MM.1S (cell line): ENCODE measurements at regions not wholly inside any gene's neighbourhood (a gene's known extent, or its start where the extent isn't known, plus 50 kb on each side); places are given as distances from the start of the nearest gene placed in this dataset.

Experiments
- DNase-seq: peaks from one replicate; pipeline ENCODE4 v3.0.0-alpha.2; 2015
- H2AFZ ChIP-seq: fragments of 300-600 bp; sonication (generic); 2 replicates; pipeline ENCODE4 v1.6.0; 2016; ENCODE audit warnings: antibody characterized with exemption, low read length
- H3F3A ChIP-seq: fragments of 300-600 bp; sonication (generic); 2 replicates; pipeline ENCODE4 v1.6.1; 2016; ENCODE audit warnings: mild to moderate bottlenecking, antibody characterized with exemption, low read length, moderate library complexity, mixed read lengths; ENCODE audit not compliant: insufficient read depth
- H3K27ac ChIP-seq: fragments of 300-600 bp; sonication (generic); 2 replicates; pipeline ENCODE4 v1.5.1; 2016; ENCODE audit warnings: mild to moderate bottlenecking, low read length
- H3K27me3 ChIP-seq: fragments of 300-600 bp; sonication (generic); replicated peaks from 2 replicates; pipeline ENCODE4 v1.6.0; 2016; ENCODE audit warnings: low read length; ENCODE audit not compliant: insufficient read depth
- H3K36me3 ChIP-seq: fragments of 300-600 bp; sonication (generic); replicated peaks from 2 replicates; pipeline ENCODE4 v1.6.1; 2016; ENCODE audit warnings: mild to moderate bottlenecking, low read length, mixed read lengths; ENCODE audit not compliant: insufficient read depth
- H3K4me1 ChIP-seq: fragments of 300-600 bp; sonication (generic); 2 replicates; pipeline ENCODE4 v1.6.1; 2016; ENCODE audit warnings: low read length, mixed read lengths
- H3K4me2 ChIP-seq: fragments of 300-600 bp; sonication (generic); 2 replicates; pipeline ENCODE4 v1.6.0; 2016; ENCODE audit warnings: low read depth, low read length
- H3K4me3 ChIP-seq: fragments of 300-600 bp; sonication (generic); 2 replicates; pipeline ENCODE4 v1.5.1; 2016; ENCODE audit warnings: low read length, mixed read lengths
- H3K79me2 ChIP-seq: fragments of 300-600 bp; sonication (generic); 2 replicates; pipeline ENCODE4 v1.6.1; 2016; ENCODE audit warnings: mixed run types, low read length, mixed read lengths
- H3K9ac ChIP-seq: fragments of 300-600 bp; sonication (generic); 2 replicates; pipeline ENCODE4 v1.6.1; 2016; ENCODE audit warnings: low read length, mixed read lengths
- H3K9me2 ChIP-seq: fragments of 300-600 bp; sonication (generic); replicated peaks from 2 replicates; pipeline ENCODE4 v1.6.1; 2016; ENCODE audit warnings: mild to moderate bottlenecking, low read length, mixed read lengths; ENCODE audit not compliant: insufficient read depth
- H3K9me3 ChIP-seq: fragments of 300-600 bp; sonication (generic); replicated peaks from 2 replicates; pipeline ENCODE4 v1.6.1; 2016; ENCODE audit warnings: mild to moderate bottlenecking, low read length, mixed read lengths; ENCODE audit not compliant: insufficient read depth
- H4K20me1 ChIP-seq: fragments of 300-600 bp; sonication (generic); 2 replicates; pipeline ENCODE4 v1.6.1; 2016; ENCODE audit warnings: mild to moderate bottlenecking, low read length, moderate library complexity, mixed read lengths; ENCODE audit not compliant: insufficient read depth
- CTCF ChIP-seq: fragments of 300-600 bp; sonication (generic); IDR thresholded peaks from 2 replicates; pipeline ENCODE4 v1.5.1; 2016; ENCODE audit warnings: antibody characterized with exemption, low read length, mixed read lengths
- EZH2 ChIP-seq: fragments of 300-600 bp; sonication (generic); optimal IDR thresholded peaks from 2 replicates; pipeline ENCODE3; 2017; ENCODE audit warnings: low read depth, mild to moderate bottlenecking, antibody characterized with exemption, low read length, mixed read lengths
- EZH2phosphoT487 ChIP-seq: fragments of 300-600 bp; sonication (generic); IDR thresholded peaks from 2 replicates; pipeline ENCODE4 v1.6.1; 2018; ENCODE audit warnings: antibody characterized with exemption, low read length

DNA sequence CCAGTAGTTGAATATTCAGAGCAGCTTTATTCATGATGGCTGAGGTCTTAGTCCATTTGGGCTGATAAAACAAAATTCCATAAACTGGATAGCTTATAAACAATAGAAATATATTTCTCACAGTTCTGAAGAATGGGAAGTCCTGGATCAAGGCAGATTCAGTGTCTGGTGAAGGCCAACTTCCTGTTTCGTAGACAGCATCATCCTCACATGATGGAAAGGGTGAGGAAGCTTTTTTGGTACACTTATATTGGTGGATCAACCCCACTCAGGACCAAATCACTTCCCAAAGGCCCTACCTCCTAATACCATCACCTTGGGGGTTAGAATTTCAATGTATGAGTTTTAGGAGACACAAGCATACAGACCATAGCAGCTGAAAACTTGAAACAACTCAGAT lies 224.2 kb downstream of the CYB561 start:
- no peak for TF ChIP-seq CTCF
- TF ChIP-seq EZH2, result no peak
- TF ChIP-seq EZH2phosphoT487, result no peak
- H3F3A ChIP-seq, result no peaks in the 10 kb centered on the region
- H3K36me3 ChIP-seq, result no peaks in the 10 kb centered on the region
- H3K9me3 ChIP-seq, result no peaks in the 10 kb centered on the region
- no peak overlapping the region for H3K27ac ChIP-seq
- no peak for DNase-seq
- H3K27me3 ChIP-seq, result no peaks in the 10 kb centered on the region
- H4K20me1 ChIP-seq, result no peaks in the 10 kb centered on the region
- H3K4me3 ChIP-seq, result no peak overlapping the region
- no peaks in the 10 kb centered on the region for H3K4me1 ChIP-seq
- no peak overlapping the region for H3K9ac ChIP-seq
- no peak overlapping the region for H2AFZ ChIP-seq
- no peaks in the 10 kb centered on the region for H3K79me2 ChIP-seq
- no peak overlapping the region for H3K4me2 ChIP-seq
- no peaks in the 10 kb centered on the region for H3K9me2 ChIP-seq

GRCh38 chr17:63222655-63223054 lies 223.5 kb downstream of the CYB561 start:
- Histone ChIP-seq H3K36me3 (no peaks in the 10 kb centered on the region), H3K9me3 (no peaks in the 10 kb centered on the region), H4K20me1 (no peaks in the 10 kb centered on the region), H3K27me3 (no peaks in the 10 kb centered on the region), H3K4me2 (no peak overlapping the region), H3K4me1 (no peaks in the 10 kb centered on the region), H2AFZ (no peak overlapping the region), H3K9me2 (no peaks in the 10 kb centered on the region), H3K79me2 (no peaks in the 10 kb centered on the region), H3K27ac (no peak overlapping the region), H3K9ac (no peak overlapping the region), H3K4me3 (no peak overlapping the region), H3F3A (no peaks in the 10 kb centered on the region)
- no peak for TF ChIP-seq EZH2
- peak; percentile 5; the same call in 1 of the 2 replicates for TF ChIP-seq CTCF
- TF ChIP-seq EZH2phosphoT487, result no peak
- DNase-seq, result peak; percentile 11

GRCh38 chr17:63223212-63223911 lies 222.7 kb downstream of the CYB561 start:
- no peak overlapping the region for H3K9ac ChIP-seq
- no peaks in the 10 kb centered on the region for H3K9me2 ChIP-seq
- no peak overlapping the region for H2AFZ ChIP-seq
- H3K79me2 ChIP-seq, result no peaks in the 10 kb centered on the region
- H3K27ac ChIP-seq, result no peak overlapping the region
- no peak for DNase-seq
- no peaks in the 10 kb centered on the region for H3K27me3 ChIP-seq
- H3K4me1 ChIP-seq, result no peaks in the 10 kb centered on the region
- H3K4me2 ChIP-seq, result no peak overlapping the region
- no peaks in the 10 kb centered on the region for H3F3A ChIP-seq
- H3K4me3 ChIP-seq, result no peak overlapping the region
- H3K9me3 ChIP-seq, result no peaks in the 10 kb centered on the region
- TF ChIP-seq CTCF, result no peak
- TF ChIP-seq EZH2phosphoT487, result no peak
- TF ChIP-seq EZH2, result no peak
- H3K36me3 ChIP-seq, result no peaks in the 10 kb centered on the region
- H4K20me1 ChIP-seq, result no peaks in the 10 kb centered on the region
